Hindlimb muscle (tissue), 1 donor: ENCODE measurements at regions not wholly inside any gene's neighbourhood (a gene's known extent, or its start where the extent isn't known, plus 50 kb on each side); places are given as distances from the start of the nearest gene placed in this dataset.

Experiments used
- DNase-seq: peaks from one replicate; pipeline ENCODE4 v3.0.0-alpha.2; 2013

DNA sequence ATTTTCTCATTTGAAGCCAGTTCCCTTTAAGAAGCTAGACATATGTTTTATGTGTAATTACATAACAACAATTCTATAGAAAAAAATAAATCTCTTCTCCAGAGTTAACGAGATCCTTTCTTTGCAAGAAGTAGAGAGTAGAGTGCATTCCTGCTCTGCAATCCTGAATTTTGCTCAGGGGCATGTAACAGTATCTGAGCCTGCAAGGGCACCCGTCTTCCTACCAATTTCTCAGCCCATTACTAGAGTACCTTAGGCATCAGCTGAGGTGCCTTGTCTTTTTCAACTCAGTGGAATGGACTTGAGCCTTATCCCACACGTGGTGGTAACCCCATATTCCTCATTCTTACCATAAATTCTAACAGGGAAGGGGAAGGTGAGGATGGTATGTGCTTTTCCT lies 205.9 kb downstream of the IKZF2 start:
- no peak for DNase-seq

DNA sequence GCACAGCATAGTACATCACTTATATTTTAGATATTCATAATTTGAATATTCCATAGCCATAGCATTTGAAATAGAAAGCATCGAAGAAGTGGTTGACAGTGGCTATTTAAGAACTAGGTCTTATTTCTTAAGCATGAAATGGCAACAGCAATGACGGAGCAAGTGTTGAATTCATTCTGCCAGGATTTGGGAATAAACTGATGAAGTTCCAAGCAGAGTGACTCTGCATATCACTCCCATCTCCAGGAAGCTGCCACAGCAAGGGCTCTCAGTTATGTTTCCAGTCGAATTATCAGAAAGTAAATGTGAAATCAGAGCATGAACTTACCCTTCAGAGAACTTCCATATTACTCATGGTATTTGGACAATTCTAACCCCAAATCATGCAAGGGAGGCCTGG lies 208.1 kb downstream of the IKZF2 start:
- no peak for DNase-seq

DNA sequence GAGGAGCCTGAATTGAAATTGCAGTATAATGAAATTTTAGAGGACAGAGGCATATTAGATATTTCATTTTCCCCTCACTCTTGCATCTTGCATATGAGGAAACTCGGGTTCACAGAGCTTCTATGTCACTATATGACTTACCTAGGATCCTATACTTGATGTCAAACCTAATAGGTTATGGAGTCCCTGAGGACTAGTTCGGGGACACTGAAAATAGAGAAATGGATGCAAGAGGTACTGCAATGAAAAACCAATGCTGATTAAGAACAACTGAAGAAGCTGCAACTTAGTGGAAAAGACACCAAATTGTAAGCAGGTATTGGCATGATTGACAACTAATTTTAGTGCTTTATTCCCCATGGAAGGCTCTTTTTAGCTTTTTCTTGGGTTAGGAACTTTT lies 210.1 kb downstream of the IKZF2 start:
- no peak for DNase-seq

DNA sequence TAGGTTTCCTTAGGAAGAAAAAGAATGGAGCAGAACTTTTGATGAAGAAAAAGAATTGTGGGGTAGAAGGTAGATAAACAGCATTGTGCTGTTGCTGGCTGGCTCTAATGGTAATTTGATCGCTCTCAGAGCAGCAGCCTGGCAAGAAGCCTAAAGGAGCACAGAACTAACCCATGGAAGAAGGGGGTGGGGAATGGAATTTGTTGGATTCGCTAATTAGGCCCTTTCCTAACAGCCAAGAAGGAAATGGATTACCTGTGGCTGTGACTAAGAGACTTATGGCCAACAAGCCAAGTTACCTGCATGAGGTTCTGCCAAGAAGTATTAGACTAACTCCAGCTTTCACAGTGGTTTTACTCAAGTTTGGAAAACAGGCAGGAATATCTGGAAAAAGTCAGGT lies 210.6 kb downstream of the IKZF2 start:
- peak; percentile 6 for DNase-seq

DNA sequence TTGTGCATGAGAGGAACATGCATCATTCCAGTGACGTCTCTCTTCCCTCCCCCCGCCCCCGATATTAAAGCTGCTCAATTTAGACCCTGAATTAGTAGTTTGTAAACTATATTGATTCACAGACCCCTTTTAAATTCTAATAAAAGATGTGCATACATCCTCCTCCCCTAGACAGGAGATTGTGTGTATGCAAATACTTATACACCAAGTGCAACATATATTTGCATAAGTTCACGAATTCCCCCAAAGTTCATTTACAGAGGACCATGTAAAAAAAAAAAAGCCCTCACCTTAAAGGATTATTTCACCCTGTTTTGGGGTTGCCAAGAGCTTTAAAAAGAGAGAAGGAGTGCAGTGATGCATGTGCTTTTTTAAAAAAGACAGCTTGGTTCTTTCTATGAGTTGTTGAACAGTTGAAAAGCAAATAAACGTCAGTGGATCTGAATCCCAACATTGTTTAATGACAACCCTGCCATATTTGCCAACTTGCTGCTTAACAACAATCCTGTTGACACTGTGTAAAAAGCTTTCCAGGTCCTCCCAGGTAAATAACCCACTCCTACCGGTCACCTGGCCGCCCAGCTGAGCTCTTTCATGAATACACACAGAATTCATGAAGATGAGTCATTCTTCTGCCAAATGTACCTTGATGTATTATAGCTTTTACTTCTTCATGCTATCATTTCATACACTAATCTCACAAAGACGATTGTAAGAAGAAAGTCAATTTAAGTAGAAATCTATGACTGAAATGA lies 211.5 kb downstream of the IKZF2 start:
- no peak for DNase-seq

DNA sequence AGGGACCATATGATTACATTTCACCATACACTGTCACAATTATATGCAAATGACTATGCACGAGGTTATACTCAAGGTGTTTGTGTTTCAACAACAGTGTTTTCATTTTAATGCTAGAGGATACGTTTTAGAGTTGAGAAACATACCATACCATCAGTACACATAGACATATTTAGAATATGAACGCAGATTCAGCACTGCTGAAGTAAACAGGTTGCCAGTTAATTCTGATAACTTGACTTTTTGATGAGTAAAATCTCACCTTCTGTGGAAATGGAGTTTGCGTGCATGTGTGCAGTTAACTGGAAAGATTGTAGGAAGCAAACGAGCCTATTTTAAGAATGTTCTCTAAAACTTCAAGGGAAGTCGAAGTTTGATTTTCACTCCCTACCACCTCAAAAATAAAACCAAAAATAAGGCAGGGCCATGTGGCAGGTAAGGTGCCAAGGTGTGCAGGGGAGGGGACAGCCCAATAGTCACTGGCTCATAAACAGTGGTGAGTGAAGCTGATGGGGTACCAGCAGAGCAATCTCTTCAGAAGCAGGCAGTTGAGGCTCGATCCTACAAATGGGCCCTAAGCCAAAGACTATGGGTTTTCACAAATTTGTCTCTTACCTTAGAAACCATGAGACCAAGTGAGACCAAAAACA lies 213.1 kb downstream of the IKZF2 start:
- DNase-seq = no peak

DNA sequence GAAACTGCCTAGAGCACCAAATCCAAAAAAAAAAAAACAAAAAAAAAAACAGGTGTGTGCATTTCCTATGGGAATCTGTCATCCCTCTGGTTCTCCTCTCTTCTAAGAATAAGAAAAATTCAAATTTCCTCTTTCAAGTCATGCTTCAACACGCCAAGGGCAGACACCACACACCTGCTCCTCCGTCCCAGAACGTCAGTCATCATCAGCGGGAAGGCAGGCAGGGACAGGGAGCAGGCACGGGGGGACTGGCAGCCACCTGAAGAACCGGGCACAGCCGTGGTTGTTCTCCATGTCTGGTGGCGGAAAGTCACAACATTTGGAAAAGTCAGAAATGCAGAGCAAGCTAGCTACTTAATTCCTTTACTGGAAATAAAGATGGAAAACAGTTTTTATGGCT lies 214.8 kb downstream of the IKZF2 start:
- no peak for DNase-seq

DNA sequence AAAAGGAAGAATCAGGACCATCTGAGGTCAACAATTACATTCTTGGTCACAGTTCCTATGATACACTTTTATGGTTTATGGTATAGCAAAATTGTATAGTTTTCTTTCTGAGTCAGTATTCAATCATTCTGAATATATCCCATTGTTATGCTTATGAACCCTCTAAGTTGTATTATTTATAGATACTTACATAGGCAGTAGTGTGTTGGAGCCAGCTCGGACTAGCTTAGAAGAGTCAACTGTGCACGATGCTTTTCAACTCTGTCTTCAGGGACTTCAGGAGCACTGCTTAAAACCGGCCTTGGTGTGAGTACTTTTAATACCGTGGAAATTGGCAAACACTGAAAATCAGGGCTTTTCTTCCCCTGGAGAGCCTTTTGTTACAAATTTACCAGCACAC lies 215.7 kb downstream of the IKZF2 start:
- DNase-seq = no peak

DNA sequence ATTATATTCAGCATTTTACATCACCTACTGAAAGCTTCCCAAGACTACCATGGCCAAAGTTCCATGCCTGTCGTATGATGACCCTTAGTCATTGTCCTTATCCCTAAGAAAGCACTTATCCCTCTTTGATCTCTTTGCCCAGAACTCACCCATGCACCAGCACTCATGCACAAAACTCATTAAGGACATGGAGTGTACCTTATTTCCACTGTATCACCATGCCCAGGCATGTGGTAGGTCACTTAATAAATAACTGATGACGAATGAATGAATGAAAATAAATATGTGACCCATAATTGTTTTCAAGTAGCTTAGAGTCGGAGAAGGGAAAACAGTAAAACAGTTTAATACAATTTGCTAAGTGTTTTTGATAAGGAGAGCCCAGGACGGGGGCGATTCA lies 220.1 kb downstream of the IKZF2 start:
- DNase-seq = no peak

DNA sequence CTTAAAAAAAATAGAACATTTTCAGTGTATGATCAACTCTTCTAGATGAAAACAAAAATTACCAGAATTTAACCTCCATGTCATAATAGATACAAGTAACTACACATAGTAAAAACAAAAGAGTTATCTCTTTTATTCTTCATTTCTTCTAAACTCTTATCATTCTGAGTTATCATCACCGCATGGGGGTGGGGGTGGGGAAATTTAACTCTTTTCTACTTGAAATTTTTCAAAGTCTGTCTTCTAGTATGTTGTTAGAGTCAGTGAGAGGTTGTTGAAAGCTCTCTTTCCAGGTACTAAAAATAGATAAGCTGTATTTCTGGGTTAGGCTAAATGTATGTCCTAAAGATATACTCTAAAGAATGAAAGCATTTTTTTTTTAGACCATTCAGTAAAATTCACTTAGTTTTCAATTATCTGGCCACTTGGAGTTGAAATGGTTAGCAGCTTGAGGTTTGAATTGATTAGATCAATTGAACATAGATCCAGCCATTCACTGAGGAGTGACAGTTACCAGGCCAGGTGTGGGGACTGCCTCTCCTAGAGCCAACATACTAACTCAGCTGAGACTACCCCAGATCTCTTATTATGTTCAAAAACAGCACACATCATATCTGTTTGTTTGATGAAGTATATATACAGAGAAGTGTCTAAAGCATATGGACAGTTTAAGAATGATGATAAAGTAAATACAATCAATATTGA lies 220.7 kb downstream of the IKZF2 start:
- no peak for DNase-seq

DNA sequence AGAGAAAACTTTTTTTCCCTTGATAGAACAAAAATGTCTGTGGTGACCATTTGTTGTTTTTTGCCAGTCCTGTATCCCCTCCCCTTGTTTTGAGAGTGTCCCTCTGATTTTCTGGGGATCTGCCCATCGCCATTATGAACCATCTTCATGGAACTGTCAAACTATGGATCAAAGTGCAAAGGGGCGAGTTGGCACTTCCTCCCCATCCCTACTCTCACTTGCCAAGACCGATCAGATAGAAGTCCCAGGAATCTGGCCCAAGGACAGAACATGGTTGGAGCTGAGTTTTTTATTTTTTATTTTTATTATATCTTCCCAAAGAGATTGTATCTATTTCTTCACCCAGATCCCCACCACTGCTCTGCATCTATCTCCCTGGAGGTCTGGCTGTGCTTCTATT lies 221.4 kb downstream of the IKZF2 start:
- DNase-seq = no peak

DNA sequence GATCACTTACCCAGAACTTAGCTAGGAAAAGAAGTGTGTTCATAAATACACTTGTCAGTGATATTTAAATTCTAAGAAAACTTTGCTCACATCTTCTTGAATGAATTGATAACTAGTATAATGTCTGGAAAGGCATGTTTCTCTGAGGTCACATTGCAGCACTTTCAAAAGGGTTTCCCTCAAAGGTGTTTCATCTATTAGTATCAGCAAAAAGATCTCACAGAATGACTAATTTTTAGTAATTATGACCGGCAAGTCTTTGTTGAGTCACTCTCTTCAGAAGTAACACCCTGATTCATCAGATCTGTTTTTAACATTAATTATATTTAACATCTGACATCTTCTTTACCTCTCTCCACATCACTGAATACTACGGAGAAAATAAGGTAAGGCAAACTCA lies 222.3 kb downstream of the IKZF2 start:
- DNase-seq = no peak

DNA sequence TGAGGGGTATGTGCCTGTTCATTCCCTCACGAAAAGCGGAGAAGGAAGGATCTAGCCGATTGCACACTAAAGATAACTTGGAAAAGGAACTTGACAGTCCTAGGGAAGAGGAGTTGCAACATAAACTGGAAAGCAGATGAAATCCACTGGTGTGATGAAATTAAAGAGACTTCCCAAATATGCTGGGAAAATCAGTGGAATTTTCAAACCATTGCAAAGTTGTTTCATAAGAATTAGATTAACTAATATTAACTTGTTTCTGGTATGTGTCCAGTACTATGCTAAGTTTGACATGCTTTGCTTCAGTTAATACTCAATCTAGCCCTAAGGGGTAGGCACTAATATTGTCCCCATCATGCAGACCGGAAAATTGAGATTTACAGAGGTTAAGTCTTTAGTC lies 222.7 kb downstream of the IKZF2 start:
- DNase-seq = no peak

DNA sequence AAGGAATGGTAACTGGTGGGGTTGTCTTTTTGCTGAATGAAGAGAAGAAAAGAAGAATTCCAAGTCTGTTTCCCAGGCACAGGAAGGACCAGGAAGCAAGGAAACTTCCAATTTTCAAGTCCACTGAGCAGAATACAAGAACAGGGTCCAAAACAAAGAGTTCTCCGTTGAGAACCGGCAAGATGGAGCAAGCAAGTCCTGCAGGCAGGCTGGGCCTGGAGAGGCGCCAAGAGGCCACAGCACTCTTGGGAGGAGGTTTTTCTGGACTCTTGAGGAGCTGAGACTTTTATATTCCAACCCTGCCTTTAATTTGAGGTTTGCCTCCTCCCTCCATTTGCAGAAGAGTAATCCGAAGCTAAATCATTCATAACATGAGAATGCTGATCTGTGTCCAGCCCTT lies 224.5 kb downstream of the IKZF2 start:
- no peak for DNase-seq

DNA sequence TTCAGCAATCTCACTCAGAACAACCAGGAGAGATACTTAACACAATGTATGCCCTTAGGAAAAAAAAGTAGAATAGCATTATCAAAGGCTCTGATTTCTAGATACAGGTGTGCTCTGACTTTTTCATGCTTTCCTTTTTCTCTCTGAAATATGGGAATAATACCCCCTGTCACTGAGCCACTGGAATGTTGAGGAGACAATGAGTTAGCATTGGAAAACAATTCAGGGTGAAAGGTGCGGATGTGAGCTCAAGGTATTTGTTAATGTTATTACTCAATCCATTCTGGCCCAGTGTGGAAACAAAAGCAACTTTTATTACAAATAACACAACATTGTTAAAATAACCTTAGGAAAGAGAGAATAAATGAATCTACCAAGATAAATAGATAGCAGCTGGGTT lies 228.0 kb downstream of the IKZF2 start:
- no peak for DNase-seq

DNA sequence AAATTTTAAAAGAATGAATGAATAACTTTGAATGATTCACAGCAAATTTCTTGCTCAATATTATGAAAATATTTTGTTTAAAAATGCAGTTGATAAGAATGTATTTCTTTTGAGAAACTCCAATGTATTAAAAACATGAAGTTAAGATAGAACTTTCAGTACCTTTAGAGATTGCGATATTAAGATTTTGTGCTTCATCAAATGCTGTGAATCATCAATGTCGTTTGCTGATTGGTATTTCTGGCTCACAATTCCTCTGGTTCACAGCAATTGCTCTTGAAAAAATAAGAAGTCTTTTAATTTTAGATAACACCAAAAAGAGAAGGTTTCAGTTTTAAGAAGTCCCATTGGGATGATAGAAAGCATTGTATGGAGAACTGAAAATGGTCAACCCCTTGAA lies 228.7 kb downstream of the IKZF2 start:
- DNase-seq = no peak

DNA sequence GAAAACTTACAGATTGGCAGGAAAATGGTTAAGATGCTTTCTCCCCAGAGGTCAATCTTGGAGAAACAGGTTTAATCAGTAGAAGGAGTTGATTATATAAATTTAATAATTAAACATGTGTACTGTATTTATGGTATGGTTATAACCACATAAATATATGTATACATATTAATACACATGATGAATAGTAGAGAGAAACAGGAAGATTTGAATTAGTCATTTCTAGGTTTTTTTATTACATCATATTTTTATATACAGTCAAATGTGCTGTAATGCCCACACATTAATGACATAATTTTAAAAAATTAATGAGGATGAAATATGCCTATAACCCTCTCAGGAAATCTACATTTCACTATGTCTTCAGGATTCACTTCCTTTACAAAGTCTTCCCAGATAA lies 229.7 kb downstream of the IKZF2 start:
- no peak for DNase-seq

DNA sequence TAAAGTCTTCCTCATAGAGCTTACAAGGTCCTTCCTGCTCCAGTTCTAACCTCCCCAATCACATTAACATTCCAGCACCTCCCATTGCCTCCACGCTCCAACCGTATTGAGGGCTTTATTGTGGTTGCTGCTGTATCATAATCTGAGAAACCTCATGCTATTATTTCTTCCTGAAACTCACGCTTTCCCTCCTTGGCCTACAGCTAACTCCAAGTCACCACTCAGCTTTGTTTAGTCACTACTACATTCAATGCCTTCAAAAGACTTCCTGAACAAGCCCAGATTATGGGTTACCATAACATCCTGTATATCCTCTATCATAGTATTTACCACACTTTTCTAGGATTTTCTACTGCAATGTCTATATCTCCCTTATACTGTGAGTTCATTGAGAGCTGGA lies 230.4 kb downstream of the IKZF2 start:
- DNase-seq = no peak

DNA sequence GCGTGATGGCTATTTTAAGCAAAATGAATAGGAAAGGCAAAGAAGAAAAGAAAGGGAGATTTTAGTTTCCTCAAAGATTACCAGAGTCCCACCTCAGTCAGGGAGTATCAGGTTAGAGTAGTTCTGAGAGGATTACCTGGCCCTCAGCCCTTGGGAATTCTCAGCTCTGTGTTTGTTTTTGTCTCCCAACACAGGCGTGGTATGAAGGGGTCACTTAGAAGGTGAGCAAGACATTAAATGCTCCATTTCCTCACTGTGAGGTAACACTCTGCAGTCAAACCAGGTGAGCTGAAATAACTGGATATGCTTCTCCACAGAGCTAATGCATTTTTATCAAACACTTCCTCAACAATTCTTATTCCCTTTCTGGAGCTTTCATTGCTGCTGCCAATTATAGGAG lies 232.2 kb downstream of the IKZF2 start:
- no peak for DNase-seq

DNA sequence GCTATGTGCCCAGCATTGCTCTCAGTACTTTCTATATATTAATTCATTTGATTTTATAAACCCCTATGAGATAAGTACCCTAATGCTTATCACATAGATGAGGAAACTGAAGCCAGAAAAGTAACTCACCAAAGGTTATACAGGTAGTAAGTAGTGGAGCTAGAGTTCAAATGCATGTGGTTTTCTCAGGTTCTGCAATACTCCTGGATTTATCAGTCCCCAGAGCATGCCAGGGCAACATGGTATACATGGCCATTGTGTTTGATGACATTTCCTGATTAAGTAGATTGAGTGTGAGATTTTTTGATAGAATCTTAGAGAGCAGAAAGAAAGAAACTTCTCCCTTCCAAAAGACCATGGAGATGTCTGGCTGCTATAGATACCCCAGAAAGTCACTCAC lies 233.1 kb downstream of the IKZF2 start:
- no peak for DNase-seq

DNA sequence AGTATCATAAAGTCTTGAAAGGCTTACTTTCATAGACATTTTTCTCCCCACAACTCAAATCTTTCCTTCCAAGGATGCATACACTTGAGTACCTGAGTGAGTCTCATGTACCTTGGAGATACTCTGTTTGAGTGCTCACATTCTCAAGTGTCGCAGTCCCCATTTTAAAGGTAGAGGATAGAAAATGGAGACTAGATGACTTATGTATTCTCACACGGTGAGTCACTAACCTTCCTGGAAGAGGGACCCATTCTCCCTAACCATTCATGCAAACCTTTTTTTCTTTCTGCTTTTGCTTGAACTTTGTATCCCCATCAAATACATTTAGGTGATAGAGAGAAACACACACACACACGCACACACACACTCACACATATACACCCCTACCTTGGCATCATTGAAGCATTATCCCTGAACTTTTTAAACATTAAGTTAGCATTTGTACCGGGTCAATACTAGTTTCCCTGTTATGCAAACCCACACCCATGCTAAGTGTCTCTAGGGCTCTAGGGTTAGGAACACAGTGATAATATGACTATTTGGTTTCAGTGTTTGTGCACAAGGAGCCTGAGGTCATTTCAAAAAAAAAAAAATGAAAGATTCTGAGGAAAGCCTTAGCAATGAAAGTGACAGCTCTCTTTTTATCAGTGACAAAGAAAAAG lies 236.2 kb downstream of the IKZF2 start:
- no peak for DNase-seq

DNA sequence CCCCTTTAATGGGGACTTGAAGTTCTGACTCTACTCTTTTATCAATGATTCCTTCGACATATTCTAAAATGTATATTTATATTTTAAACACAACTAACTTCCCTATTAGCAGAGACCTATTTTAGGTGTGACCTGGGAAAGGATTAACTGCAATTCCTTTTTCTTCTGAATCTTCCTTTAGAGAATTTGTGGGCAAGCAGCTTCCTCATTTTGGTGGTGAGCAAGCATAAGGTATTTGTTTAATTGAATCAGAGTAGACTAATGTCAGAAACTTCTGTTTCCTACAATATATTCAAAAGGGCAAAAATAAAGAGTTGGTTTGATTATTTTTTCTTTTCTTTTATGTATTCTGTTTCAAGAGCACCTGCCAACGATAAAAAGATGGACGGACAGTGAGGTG lies 237.0 kb downstream of the IKZF2 start:
- DNase-seq = no peak

DNA sequence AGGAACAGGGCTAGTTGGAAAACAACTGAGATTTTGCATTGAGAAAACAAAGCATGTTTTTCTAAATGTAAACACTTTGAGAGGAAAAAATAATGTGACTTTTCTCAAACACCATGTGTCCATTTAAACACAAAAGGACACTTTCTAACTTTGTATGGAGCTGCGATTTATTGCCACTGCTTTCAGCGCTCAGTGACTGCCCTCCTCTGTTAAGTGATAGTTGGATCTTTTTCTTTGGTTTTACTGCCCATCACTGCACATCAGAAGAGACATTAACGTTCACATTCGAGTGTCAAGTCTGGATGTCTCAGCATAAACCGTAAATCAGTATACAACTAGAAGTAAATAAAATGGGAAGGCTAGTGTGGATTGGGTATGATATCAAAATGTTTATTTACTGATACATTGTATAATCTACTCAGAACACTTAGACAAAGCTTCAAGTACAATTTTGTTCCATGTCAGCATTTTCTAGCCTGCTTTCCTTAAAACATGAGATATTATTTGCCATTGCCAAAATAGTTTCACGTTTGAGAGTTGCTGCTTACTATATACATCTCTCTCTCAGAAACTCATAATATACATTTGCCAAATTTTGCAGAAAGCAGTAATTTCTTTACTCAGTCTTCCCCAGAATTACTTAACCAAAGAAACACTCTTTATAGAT lies 237.6 kb downstream of the IKZF2 start:
- no peak for DNase-seq
